ENCODE measurements at regions not wholly inside any gene's neighbourhood (a gene's known extent, or its start where the extent isn't known, plus 50 kb on each side); places are given as distances from the start of the nearest gene placed in this dataset.

DNA sequence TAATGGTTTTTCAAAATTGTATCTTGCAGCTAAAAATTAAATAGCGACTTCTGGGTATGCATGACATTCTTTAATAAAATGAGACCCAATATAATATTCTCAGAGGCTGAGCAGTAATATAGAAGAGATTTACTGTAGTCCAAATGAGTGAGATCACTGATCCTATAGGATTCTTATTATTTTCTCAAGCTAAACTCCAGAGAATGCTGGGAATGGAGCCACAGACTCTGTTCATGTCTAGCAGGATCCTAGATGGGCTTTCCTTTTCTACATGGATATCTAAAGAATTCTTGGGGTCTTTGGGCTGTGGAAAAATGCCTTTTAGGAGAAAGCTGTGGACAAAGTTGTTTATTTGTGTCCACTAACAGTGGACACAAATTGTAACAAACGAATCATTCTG, 150.7 kb upstream of the ZNF644 start:
- no peaks in the 10 kb centered on the region for H3K36me3 ChIP-seq (ENCODE audit: control insufficient read depth in 1 of 2, insufficient read depth in 2 of 2, low read length in 2 of 2)
- H3K27me3 ChIP-seq (ENCODE audit: insufficient read depth, low read length) = peaks cover 40% of the 10 kb centered on the region
- no peaks in the 10 kb centered on the region for H4K20me1 ChIP-seq (ENCODE audit: insufficient read depth)
- no peaks in the 10 kb centered on the region for H3K79me2 ChIP-seq (ENCODE audit: insufficient read depth, low read length)
- no peak overlapping the region for H2AFZ ChIP-seq (ENCODE audit: low read depth, low read length, poor library complexity, severe bottlenecking)
- no TSS peak for BruUV-seq (replicated peaks)
- ChIA-PET POLR2A (no interaction called here), CTCF (no interaction called here), RAD21 (ENCODE audit: low non-redundant PET in 1 of 2, low total read pairs in 2 of 2, uncharacterized antibody in 2 of 2, unreplicated experiment in 2 of 2) (no interaction called here)
- H3K27ac ChIP-seq (ENCODE audit: low read depth, low read length) = no peak overlapping the region
- intact Hi-C loops (cut with micrococcal nuclease) = no loop called here
- H3K4me1 ChIP-seq (ENCODE audit: control insufficient read depth in 1 of 2, insufficient read depth in 2 of 2, low read length in 2 of 2) = no peaks in the 10 kb centered on the region
- no peaks in the 10 kb centered on the region for H3K9me3 ChIP-seq (ENCODE audit: control insufficient read depth in 1 of 2, insufficient read depth in 1 of 2, low read depth in 1 of 2, low read length in 2 of 2)
- no peaks in the 10 kb centered on the region for H3K9me2 ChIP-seq (ENCODE audit: insufficient read depth)
- no peak overlapping the region for H3K4me3 ChIP-seq (replicated peaks in 1 of 2; ENCODE audit: low read depth in 1 of 2, low read length in 2 of 2)
- DNase-seq (ENCODE audit: low read depth, low spot score) (no peak), ATAC-seq (no peak)
- H3K9ac ChIP-seq (ENCODE audit: low read length) = no peak overlapping the region
- H3K4me2 ChIP-seq (ENCODE audit: low read length) = no peak overlapping the region
- no peak for TF ChIP-seq RAD21 (IDR thresholded peaks at IDR 0.05; ENCODE audit: low read depth)
- TF ChIP-seq POLR2A (IDR thresholded peaks at IDR 0.05; ENCODE audit: borderline replicate concordance, extremely low read depth, insufficient read depth, insufficient read length) = no peak
- TF ChIP-seq ELF1 (IDR thresholded peaks at IDR 0.05; ENCODE audit: borderline replicate concordance, low read depth) = no peak
- no peak for TF ChIP-seq MAX (IDR thresholded peaks at IDR 0.05)
- no peak for TF ChIP-seq CBX3 (IDR thresholded peaks at IDR 0.05; ENCODE audit: low read depth)
- TF ChIP-seq EZH2phosphoT487 (IDR thresholded peaks at IDR 0.05; ENCODE audit: borderline replicate concordance) = no peak

GRCh38 chr1:91171898-91172297, 150.1 kb upstream of the ZNF644 start:
- no peaks in the 10 kb centered on the region for H3K9me3 ChIP-seq (ENCODE audit: control insufficient read depth in 1 of 2, insufficient read depth in 1 of 2, low read depth in 1 of 2, low read length in 2 of 2)
- POLR2A ChIA-PET = no interaction called here
- CTCF ChIA-PET = no interaction called here
- ATAC-seq = no peak
- H2AFZ ChIP-seq (ENCODE audit: low read depth, low read length, poor library complexity, severe bottlenecking) = no peak overlapping the region
- no peak overlapping the region for H3K4me3 ChIP-seq (replicated peaks in 1 of 2; ENCODE audit: low read depth in 1 of 2, low read length in 2 of 2)
- no peak overlapping the region for H3K4me2 ChIP-seq (ENCODE audit: low read length)
- no peaks in the 10 kb centered on the region for H3K9me2 ChIP-seq (ENCODE audit: insufficient read depth)
- peaks cover 37% of the 10 kb centered on the region for H3K27me3 ChIP-seq (ENCODE audit: insufficient read depth, low read length)
- H3K36me3 ChIP-seq (ENCODE audit: control insufficient read depth in 1 of 2, insufficient read depth in 2 of 2, low read length in 2 of 2) = no peaks in the 10 kb centered on the region
- RAD21 ChIA-PET (ENCODE audit: low non-redundant PET in 1 of 2, low total read pairs in 2 of 2, uncharacterized antibody in 2 of 2, unreplicated experiment in 2 of 2) = no interaction called here
- DNase-seq (ENCODE audit: low read depth, low spot score) = no peak
- H3K79me2 ChIP-seq (ENCODE audit: insufficient read depth, low read length) = no peaks in the 10 kb centered on the region
- no peaks in the 10 kb centered on the region for H4K20me1 ChIP-seq (ENCODE audit: insufficient read depth)
- no peak overlapping the region for H3K9ac ChIP-seq (ENCODE audit: low read length)
- BruUV-seq (replicated peaks) = no TSS peak
- H3K4me1 ChIP-seq (ENCODE audit: control insufficient read depth in 1 of 2, insufficient read depth in 2 of 2, low read length in 2 of 2) = no peaks in the 10 kb centered on the region
- intact Hi-C loops (cut with micrococcal nuclease) = no loop called here
- H3K27ac ChIP-seq (ENCODE audit: low read depth, low read length) = no peak overlapping the region
- no peak for TF ChIP-seq FOSL1 (IDR thresholded peaks at IDR 0.05; ENCODE audit: low read depth)
- no peak for TF ChIP-seq SIN3A (IDR thresholded peaks at IDR 0.05; ENCODE audit: low read depth)
- no peak for TF ChIP-seq SRF (IDR thresholded peaks at IDR 0.05; ENCODE audit: low read depth)
- no peak for TF ChIP-seq EZH2phosphoT487 (IDR thresholded peaks at IDR 0.05; ENCODE audit: borderline replicate concordance)
- TF ChIP-seq POLR2AphosphoS5 (IDR thresholded peaks at IDR 0.05; ENCODE audit: low read depth, low read length) = no peak
- no peak for TF ChIP-seq ZBTB33 (IDR thresholded peaks at IDR 0.05; ENCODE audit: extremely low read depth, insufficient replicate concordance, low read length)
- no peak for TF ChIP-seq EGR1 (IDR thresholded peaks at IDR 0.05; ENCODE audit: low read depth)
- TF ChIP-seq YY1 (IDR thresholded peaks at IDR 0.05; ENCODE audit: extremely low read depth, insufficient replicate concordance, low read depth, low read length) = no peak
- TF ChIP-seq REST (IDR thresholded peaks at IDR 0.05; ENCODE audit: low read depth) = no peak
